ENCODE measurements at regions not wholly inside any gene's neighbourhood (a gene's known extent, or its start where the extent isn't known, plus 50 kb on each side); places are given as distances from the start of the nearest gene placed in this dataset.
A peak's percentile ranks its signal among the peaks of the same experiment; 100 is the strongest.

DNA sequence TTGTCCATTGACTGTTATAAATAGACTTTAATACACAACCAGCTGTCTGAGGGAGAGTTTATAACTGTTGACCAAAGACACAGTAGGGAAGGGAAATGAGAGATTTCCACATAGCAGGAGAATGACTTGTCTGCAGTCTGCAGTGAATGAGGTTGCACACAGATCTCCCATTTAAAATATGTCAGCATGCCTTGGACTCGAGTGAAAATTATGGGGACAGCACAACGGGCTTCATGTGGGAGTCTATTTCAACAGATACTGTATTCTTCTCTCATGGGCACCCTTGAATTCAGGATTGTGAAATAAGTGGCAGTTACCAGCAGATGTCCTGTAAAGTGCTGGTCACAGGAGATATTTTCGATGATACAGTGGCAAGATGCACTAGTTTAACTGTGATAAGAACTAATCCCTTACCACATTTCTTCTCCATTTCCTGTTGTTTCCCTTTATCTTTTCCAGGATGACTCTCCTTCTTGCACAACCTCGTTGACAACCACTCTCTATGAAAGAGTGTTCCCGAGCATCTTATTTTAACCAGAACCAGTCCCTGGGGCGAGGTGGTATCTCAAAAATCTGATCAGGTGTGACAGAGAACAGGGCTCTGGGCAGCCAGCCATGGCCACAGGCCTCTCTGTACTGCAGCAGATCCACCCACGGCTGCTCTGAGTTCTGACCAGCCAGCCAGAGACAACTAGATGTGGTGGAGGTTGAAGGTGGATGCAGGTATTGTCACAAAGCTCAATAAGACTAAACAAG, 51.5 kb upstream of the MAP3K1 start:
- TF ChIP-seq, protein P1, sequence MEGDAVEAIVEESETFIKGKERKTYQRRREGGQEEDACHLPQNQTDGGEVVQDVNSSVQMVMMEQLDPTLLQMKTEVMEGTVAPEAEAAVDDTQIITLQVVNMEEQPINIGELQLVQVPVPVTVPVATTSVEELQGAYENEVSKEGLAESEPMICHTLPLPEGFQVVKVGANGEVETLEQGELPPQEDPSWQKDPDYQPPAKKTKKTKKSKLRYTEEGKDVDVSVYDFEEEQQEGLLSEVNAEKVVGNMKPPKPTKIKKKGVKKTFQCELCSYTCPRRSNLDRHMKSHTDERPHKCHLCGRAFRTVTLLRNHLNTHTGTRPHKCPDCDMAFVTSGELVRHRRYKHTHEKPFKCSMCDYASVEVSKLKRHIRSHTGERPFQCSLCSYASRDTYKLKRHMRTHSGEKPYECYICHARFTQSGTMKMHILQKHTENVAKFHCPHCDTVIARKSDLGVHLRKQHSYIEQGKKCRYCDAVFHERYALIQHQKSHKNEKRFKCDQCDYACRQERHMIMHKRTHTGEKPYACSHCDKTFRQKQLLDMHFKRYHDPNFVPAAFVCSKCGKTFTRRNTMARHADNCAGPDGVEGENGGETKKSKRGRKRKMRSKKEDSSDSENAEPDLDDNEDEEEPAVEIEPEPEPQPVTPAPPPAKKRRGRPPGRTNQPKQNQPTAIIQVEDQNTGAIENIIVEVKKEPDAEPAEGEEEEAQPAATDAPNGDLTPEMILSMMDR (conservative IDR thresholded peaks at IDR 0.05; ENCODE audit: low read depth, low read length) = no peak
- H3K4me1 ChIP-seq (ENCODE audit: insufficient read depth, low read length, poor library complexity, severe bottlenecking) = no peaks in the 10 kb centered on the region
- H3K4me3 ChIP-seq (ENCODE audit: low read depth, low read length, poor library complexity, severe bottlenecking) = no peak overlapping the region
- POLR2A ChIA-PET (ENCODE audit: low non-redundant PET) = no interaction called here
- no peaks in the 10 kb centered on the region for H3K27me3 ChIP-seq (replicated peaks; ENCODE audit: insufficient read depth, low read depth, low read length, poor library complexity)
- no peak overlapping the region for H3K27ac ChIP-seq (ENCODE audit: low read depth, low read length, poor library complexity, severe bottlenecking)
- peak; percentile 4 for DNase-seq (ENCODE audit: low spot score)
- CTCF ChIA-PET = no interaction called here
- no peaks in the 10 kb centered on the region for H3K36me3 ChIP-seq (ENCODE audit: insufficient read depth, low read length, poor library complexity, severe bottlenecking)
- no peaks in the 10 kb centered on the region for H3K9me3 ChIP-seq (ENCODE audit: low read depth, low read length, poor library complexity, severe bottlenecking)
- BruUV-seq (replicated peaks) = no TSS peak
- intact Hi-C loops (cut with micrococcal nuclease; ENCODE audit: unreplicated experiment) = no loop called here

DNA sequence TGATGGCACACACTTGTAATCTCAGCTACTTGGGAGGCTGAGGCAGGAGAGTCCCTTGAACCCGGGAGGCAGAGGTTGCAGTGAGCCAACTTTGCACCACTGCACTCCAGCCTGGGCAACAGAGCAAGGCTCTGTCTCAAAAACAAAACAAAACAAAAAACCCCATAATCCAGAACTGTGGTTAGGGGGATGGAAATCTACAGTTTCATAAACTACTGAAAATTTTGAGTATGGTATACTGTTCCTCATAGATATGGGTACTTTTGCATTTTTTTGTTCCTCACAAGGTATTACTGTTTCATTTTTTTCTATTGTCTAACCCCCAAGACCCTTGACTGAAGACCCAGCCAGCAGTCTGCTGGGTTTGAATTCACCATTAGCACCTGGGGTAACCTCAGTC, 52.2 kb upstream of the MAP3K1 start:
- no peak for DNase-seq (ENCODE audit: low spot score)
- H3K27me3 ChIP-seq (replicated peaks; ENCODE audit: insufficient read depth, low read depth, low read length, poor library complexity) = no peaks in the 10 kb centered on the region
- BruUV-seq (replicated peaks) = no TSS peak
- H3K4me3 ChIP-seq (ENCODE audit: low read depth, low read length, poor library complexity, severe bottlenecking) = no peak overlapping the region
- intact Hi-C loops (cut with micrococcal nuclease; ENCODE audit: unreplicated experiment) = no loop called here
- TF ChIP-seq, protein P1 (conservative IDR thresholded peaks at IDR 0.05; ENCODE audit: low read depth, low read length) = no peak
- TF ChIP-seq EZH2 (IDR thresholded peaks at IDR 0.05; ENCODE audit: borderline replicate concordance, low read depth, low read length, poor library complexity, severe bottlenecking) = no peak
- POLR2A ChIA-PET (ENCODE audit: low non-redundant PET) = no interaction called here
- H3K27ac ChIP-seq (ENCODE audit: low read depth, low read length, poor library complexity, severe bottlenecking) = no peak overlapping the region
- H3K9me3 ChIP-seq (ENCODE audit: low read depth, low read length, poor library complexity, severe bottlenecking) = no peaks in the 10 kb centered on the region
- no peaks in the 10 kb centered on the region for H3K36me3 ChIP-seq (ENCODE audit: insufficient read depth, low read length, poor library complexity, severe bottlenecking)
- CTCF ChIA-PET = no interaction called here
- H3K4me1 ChIP-seq (ENCODE audit: insufficient read depth, low read length, poor library complexity, severe bottlenecking) = no peaks in the 10 kb centered on the region

DNA sequence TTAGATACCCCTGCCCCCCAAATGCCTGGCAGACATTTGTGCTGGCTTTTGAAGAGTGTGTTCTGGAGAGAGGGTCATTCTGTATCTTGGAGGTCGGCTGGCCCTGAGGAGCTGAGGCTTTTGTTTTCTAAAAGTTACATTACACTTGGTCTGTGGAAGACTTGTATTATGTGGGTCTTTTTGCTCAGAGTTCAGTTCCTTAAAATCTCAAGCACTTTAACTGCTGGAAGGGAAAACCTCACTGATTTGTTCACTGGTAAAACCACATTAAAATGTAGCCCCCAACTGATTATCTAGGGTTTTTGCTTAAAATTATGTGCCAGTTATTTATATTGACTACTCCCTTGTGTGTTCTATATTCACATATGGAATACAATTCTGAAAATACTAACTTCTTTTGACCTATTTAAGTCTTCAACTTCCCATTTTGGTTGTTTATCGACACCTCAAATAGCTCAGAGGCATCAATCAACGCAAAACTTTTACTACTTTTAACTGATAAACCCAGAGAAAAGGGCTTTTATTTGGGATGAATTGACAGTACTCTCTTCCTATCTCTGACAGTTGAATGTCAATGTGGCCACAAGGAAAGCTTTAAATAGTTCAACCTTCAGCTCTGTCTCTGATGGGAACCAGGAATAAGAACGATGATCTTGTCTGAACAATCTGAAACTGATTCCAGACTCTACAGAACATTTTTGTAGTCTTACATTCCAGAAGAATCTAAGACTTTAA, 54.0 kb upstream of the MAP3K1 start:
- TF ChIP-seq EZH2 (IDR thresholded peaks at IDR 0.05; ENCODE audit: borderline replicate concordance, low read depth, low read length, poor library complexity, severe bottlenecking) = no peak
- TF ChIP-seq, protein P1 (conservative IDR thresholded peaks at IDR 0.05; ENCODE audit: low read depth, low read length) = no peak
- POLR2A ChIA-PET (ENCODE audit: low non-redundant PET) = no interaction called here
- intact Hi-C loops (cut with micrococcal nuclease; ENCODE audit: unreplicated experiment) = no loop called here
- DNase-seq (ENCODE audit: low spot score) = no peak
- no peak overlapping the region for H3K4me3 ChIP-seq (ENCODE audit: low read depth, low read length, poor library complexity, severe bottlenecking)
- no peaks in the 10 kb centered on the region for H3K4me1 ChIP-seq (ENCODE audit: insufficient read depth, low read length, poor library complexity, severe bottlenecking)
- CTCF ChIA-PET = no interaction called here
- no peak overlapping the region for H3K27ac ChIP-seq (ENCODE audit: low read depth, low read length, poor library complexity, severe bottlenecking)
- no TSS peak for BruUV-seq (replicated peaks)
- H3K9me3 ChIP-seq (ENCODE audit: low read depth, low read length, poor library complexity, severe bottlenecking) = no peaks in the 10 kb centered on the region
- no peaks in the 10 kb centered on the region for H3K27me3 ChIP-seq (replicated peaks; ENCODE audit: insufficient read depth, low read depth, low read length, poor library complexity)
- no peaks in the 10 kb centered on the region for H3K36me3 ChIP-seq (ENCODE audit: insufficient read depth, low read length, poor library complexity, severe bottlenecking)
